Panc1 (cell line): ENCODE measurements at regions not wholly inside any gene's neighbourhood (a gene's known extent, or its start where the extent isn't known, plus 50 kb on each side); places are given as distances from the start of the nearest gene placed in this dataset.

Source experiments
- ATAC-seq: fragments of 200-7000 bp; cut with Tn5 transposase; 2 replicates; pipeline ENCODE4 v1.9.1; 2020; ENCODE audit warnings: mild to moderate bottlenecking, moderate library complexity
- BruUV-seq: library from RNA; stranded (reverse); fragments of 400-500 nt; replicated peaks from 2 replicates; lab custom pipeline; 2021; lab: Mats Ljungman, UMichigan
- CTCF ChIA-PET: fragments of 300-600 bp; sonication (Branson Sonifier 250); formaldehyde crosslinking; loops from one replicate; lab custom pipeline; 2022; ENCODE audit warnings: antibody characterized with exemption; lab: Charles Lee
- POLR2A ChIA-PET: fragments of 300-600 bp; sonication (Branson Sonifier 250); formaldehyde crosslinking; loops from one replicate; lab custom pipeline; 2022; ENCODE audit warnings: antibody characterized with exemption; lab: Charles Lee
- DNase-seq: peaks from one replicate; pipeline ENCODE4 v3.0.0-alpha.2; 2010; ENCODE audit warnings: low read depth, low spot score
- H3K27ac ChIP-seq: 2 replicates; pipeline ENCODE4 v1.5.1; 2011; ENCODE audit warnings: mild to moderate bottlenecking, low read length, inconsistent platforms
- H3K27me3 ChIP-seq: fragments of 200-500 bp; sonication (Bioruptor generic); 2 replicates; pipeline ENCODE4 v1.6.0; 2014; ENCODE audit warnings: low read length, inconsistent platforms; ENCODE audit not compliant: control insufficient read depth, insufficient read depth
- H3K36me3 ChIP-seq: fragments of 200-500 bp; sonication (Bioruptor generic); 2 replicates; pipeline ENCODE4 v1.5.1; 2014; ENCODE audit warnings: inconsistent platforms, mild to moderate bottlenecking, low read length, moderate library complexity; ENCODE audit not compliant: control insufficient read depth, insufficient read depth
- H3K4me1 ChIP-seq: 2 replicates; pipeline ENCODE4 v1.5.1; 2011; ENCODE audit warnings: inconsistent platforms, mild to moderate bottlenecking, low read length, moderate library complexity; ENCODE audit not compliant: control insufficient read depth, insufficient read depth
- H3K4me3 ChIP-seq, 2 experiments: 2 replicates each; pipeline ENCODE4 v1.5.1; 2011 to 2012; ENCODE audit warnings: low read depth in 2 of 2, low read length in 2 of 2, mild to moderate bottlenecking in 2 of 2, inconsistent platforms in 1 of 2, moderate library complexity in 1 of 2
- H3K9me3 ChIP-seq: fragments of 200-500 bp; sonication (Bioruptor generic); 2 replicates; pipeline ENCODE4 v1.5.1; 2014; ENCODE audit warnings: low read depth, mild to moderate bottlenecking, inconsistent platforms, low read length, moderate library complexity; ENCODE audit not compliant: control insufficient read depth, insufficient read depth
- CTCF ChIP-seq: fragments of 450-650 bp; IDR thresholded peaks from 2 replicates; pipeline ENCODE4 v1.5.1; 2017; ENCODE audit warnings: mild to moderate bottlenecking
- POLR2AphosphoS5 ChIP-seq: IDR thresholded peaks from 2 replicates; pipeline ENCODE4 v1.6.1; 2012; ENCODE audit warnings: mild to moderate bottlenecking, low read depth, low read length, moderate library complexity
- SIN3A ChIP-seq: IDR thresholded peaks from 2 replicates; pipeline ENCODE4 v1.6.1; 2012; ENCODE audit warnings: low read depth, mild to moderate bottlenecking, low read length, moderate library complexity, borderline replicate concordance; ENCODE audit not compliant: insufficient read depth
- TCF7L2 ChIP-seq: IDR thresholded peaks from 2 replicates; pipeline ENCODE4 v1.6.1; 2011; ENCODE audit warnings: mild to moderate bottlenecking, low read depth, low read length, inconsistent platforms
- in situ Hi-C: cut with HindIII; loops from 2 replicates; pipeline ENCODE4 v1.10.0; 2016; ENCODE audit warnings: low sequenced_read_pairs, low pct_unique_long_range_greater_than_20kb
- intact Hi-C: fragments of 100-400 bp; cut with micrococcal nuclease; formaldehyde crosslinking; loops from one replicate; pipeline ENCODE4 v1.10.0; 2022; ENCODE audit not compliant: unreplicated experiment
- TF ChIP-seq, protein P1 (sequence below), 2 experiments: IDR thresholded peaks; 2 replicates each; pipeline ENCODE4 v1.6.1; 2011 to 2012; ENCODE audit warnings: low read depth in 2 of 2, control low read depth in 1 of 2, low read length in 1 of 2, mild to moderate bottlenecking in 1 of 2, moderate library complexity in 1 of 2; ENCODE audit not compliant: insufficient read depth in 1 of 2

DNA sequence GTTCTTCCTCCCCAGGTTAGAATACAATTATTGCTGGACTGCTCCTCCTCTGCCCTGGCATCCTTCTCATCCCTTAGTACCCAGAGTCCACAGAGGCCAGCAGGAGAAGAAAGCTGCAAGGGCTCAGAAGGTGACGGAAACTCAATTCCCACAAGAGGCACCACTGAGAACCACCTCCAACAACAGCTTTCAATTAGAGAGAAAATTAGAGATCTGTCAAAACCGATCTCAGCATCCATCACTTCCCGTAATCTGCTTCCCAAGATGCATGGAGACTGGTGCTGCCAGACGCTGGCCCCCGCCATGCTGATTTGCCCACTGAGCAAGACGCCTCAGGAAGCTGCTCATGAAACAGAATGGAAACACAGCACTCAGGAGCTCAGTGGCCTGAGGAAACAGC lies 135.0 kb upstream of the PRICKLE2 start:
- H3K4me1 ChIP-seq = no peaks in the 10 kb centered on the region
- no peak overlapping the region for H3K27ac ChIP-seq
- ATAC-seq (no peak), DNase-seq (no peak)
- CTCF ChIA-PET = no interaction called here
- no peaks in the 10 kb centered on the region for H3K36me3 ChIP-seq
- BruUV-seq = no TSS peak
- no peaks in the 10 kb centered on the region for H3K27me3 ChIP-seq
- in situ Hi-C loops = no loop called here
- no peak overlapping the region for H3K4me3 ChIP-seq
- TF ChIP-seq SIN3A (no peak), POLR2AphosphoS5 (no peak), CTCF (no peak), TCF7L2 (no peak)
- TF ChIP-seq, protein P1, sequence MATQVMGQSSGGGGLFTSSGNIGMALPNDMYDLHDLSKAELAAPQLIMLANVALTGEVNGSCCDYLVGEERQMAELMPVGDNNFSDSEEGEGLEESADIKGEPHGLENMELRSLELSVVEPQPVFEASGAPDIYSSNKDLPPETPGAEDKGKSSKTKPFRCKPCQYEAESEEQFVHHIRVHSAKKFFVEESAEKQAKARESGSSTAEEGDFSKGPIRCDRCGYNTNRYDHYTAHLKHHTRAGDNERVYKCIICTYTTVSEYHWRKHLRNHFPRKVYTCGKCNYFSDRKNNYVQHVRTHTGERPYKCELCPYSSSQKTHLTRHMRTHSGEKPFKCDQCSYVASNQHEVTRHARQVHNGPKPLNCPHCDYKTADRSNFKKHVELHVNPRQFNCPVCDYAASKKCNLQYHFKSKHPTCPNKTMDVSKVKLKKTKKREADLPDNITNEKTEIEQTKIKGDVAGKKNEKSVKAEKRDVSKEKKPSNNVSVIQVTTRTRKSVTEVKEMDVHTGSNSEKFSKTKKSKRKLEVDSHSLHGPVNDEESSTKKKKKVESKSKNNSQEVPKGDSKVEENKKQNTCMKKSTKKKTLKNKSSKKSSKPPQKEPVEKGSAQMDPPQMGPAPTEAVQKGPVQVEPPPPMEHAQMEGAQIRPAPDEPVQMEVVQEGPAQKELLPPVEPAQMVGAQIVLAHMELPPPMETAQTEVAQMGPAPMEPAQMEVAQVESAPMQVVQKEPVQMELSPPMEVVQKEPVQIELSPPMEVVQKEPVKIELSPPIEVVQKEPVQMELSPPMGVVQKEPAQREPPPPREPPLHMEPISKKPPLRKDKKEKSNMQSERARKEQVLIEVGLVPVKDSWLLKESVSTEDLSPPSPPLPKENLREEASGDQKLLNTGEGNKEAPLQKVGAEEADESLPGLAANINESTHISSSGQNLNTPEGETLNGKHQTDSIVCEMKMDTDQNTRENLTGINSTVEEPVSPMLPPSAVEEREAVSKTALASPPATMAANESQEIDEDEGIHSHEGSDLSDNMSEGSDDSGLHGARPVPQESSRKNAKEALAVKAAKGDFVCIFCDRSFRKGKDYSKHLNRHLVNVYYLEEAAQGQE (IDR thresholded peaks at IDR 0.05; ENCODE audit: insufficient read depth in 1 of 2, low read depth in 2 of 2, low read length in 1 of 2) = no peak
- no peaks in the 10 kb centered on the region for H3K9me3 ChIP-seq
- POLR2A ChIA-PET = no interaction called here
- intact Hi-C loops = no loop called here

- Histone ChIP-seq H3K4me1 (no peaks in the 10 kb centered on the region), H3K27me3 (no peaks in the 10 kb centered on the region), H3K27ac (no peak overlapping the region), H3K36me3 (no peaks in the 10 kb centered on the region), H3K4me3 (no peak overlapping the region), H3K9me3 (no peaks in the 10 kb centered on the region)
- in situ Hi-C loops = no loop called here
- ChIA-PET POLR2A (no interaction called here), CTCF (no interaction called here)
- no peak for DNase-seq
- ATAC-seq = no peak
- intact Hi-C loops = no loop called here
- no TSS peak for BruUV-seq
- TF ChIP-seq CTCF (no peak), POLR2AphosphoS5 (no peak), SIN3A (no peak), TCF7L2 (no peak)
- TF ChIP-seq, protein P1 (IDR thresholded peaks at IDR 0.05; ENCODE audit: insufficient read depth in 1 of 2, low read depth in 2 of 2, low read length in 1 of 2) = no peak
Observed at GRCh38 chr3:64359735-64360134, 134.5 kb upstream of the PRICKLE2 start.
